Kidney (tissue), 13 donors: ENCODE measurements at regions not wholly inside any gene's neighbourhood (a gene's known extent, or its start where the extent isn't known, plus 50 kb on each side); places are given as distances from the start of the nearest gene placed in this dataset.

Experiments
- DNase-seq, 5 donors: peaks; one replicate each; pipeline ENCODE4 v3.0.0-alpha.2; 2013 to 2020
- FAIRE-seq: peaks from 2 replicates; lab custom pipeline; 2012; peaks lifted over from hg19 to GRCh38; lab: Jason Lieb, UNC
- H3K27ac ChIP-seq, 2 donors: one replicate each; pipeline ENCODE4 v1.7.0; 2013; ENCODE audit warnings: low read depth in 2 of 2, low read length in 2 of 2, inconsistent platforms in 1 of 2
- H3K27me3 ChIP-seq: one replicate; pipeline ENCODE4 v1.7.1; 2013; ENCODE audit warnings: low read length, inconsistent platforms; ENCODE audit not compliant: control insufficient read depth, insufficient read depth
- H3K36me3 ChIP-seq, 3 donors: one replicate each; pipeline versions ENCODE4 v1.7.0 to v1.7.1; 2013; ENCODE audit warnings: low read length in 3 of 3, control low read depth in 1 of 3, inconsistent platforms in 1 of 3; ENCODE audit not compliant: insufficient read depth in 3 of 3, control insufficient read depth in 2 of 3
- H3K4me1 ChIP-seq, 3 donors: one replicate each; pipeline versions ENCODE4 v1.7.0 to v1.7.1; 2013; ENCODE audit warnings: low read length in 3 of 3, inconsistent platforms in 1 of 3, low read depth in 1 of 3; ENCODE audit not compliant: control insufficient read depth in 2 of 3, insufficient read depth in 2 of 3
- H3K4me3 ChIP-seq, 3 donors: one replicate each; pipeline versions ENCODE4 v1.7.0 to v1.8.1; 2013; ENCODE audit warnings: low read length in 3 of 3, control low read depth in 1 of 3, inconsistent platforms in 1 of 3
- H3K9ac ChIP-seq, 3 donors: one replicate each; pipeline versions ENCODE4 v1.7.0 to v1.7.1; 2013; ENCODE audit warnings: low read length in 3 of 3, control low read depth in 1 of 3, inconsistent platforms in 1 of 3
- H3K9me3 ChIP-seq, 3 donors: one replicate each; pipeline versions ENCODE4 v1.7.0 to v1.7.1; 2013; ENCODE audit warnings: low read length in 3 of 3, control low read depth in 1 of 3, inconsistent platforms in 1 of 3; ENCODE audit not compliant: control insufficient read depth in 2 of 3, insufficient read depth in 1 of 3
- CTCF ChIP-seq: IDR thresholded peaks from 3 replicates; pipeline ENCODE4 v1.5.1; 2012; ENCODE audit warnings: mild to moderate bottlenecking, moderate library complexity, borderline replicate concordance; ENCODE audit not compliant: insufficient read depth; ENCODE audit errors: extremely low read depth
- intact Hi-C: fragments of 100-400 bp; cut with DNase I; formaldehyde crosslinking; loops from one replicate; pipeline ENCODE4 v1.11.1; 2022
- donor health status: control.
- donor health status: control.
- donor health status: control.
- donor health status: control.
- donor health status: control.
- donor health status: DM: yes; HTN: yes; CAD: no.
- donor health status: Normal renal cell carcinoma (clear cell type).

GRCh38 chr2:7927691-7928090 lies 754.2 kb upstream of the ID2 start:
- intact Hi-C loops, result no loop called here
- H3K9ac ChIP-seq, result no peak overlapping the region
- no peak for TF ChIP-seq CTCF
- no peak overlapping the region for H3K4me3 ChIP-seq
- DNase-seq (no peak), FAIRE-seq (no peak)
- peaks cover 0 to 4% (median 0%) of the 10 kb centered on the region in 3 donors for H3K9me3 ChIP-seq
- no peaks in the 10 kb centered on the region for H3K36me3 ChIP-seq
- no peaks in the 10 kb centered on the region for H3K27me3 ChIP-seq
- H3K27ac ChIP-seq, result no peak overlapping the region
- H3K4me1 ChIP-seq, result no peaks in the 10 kb centered on the region

GRCh38 chr2:7929281-7929680 lies 752.6 kb upstream of the ID2 start:
- FAIRE-seq, result no peak
- no peak overlapping the region for H3K4me3 ChIP-seq
- H3K36me3 ChIP-seq, result no peaks in the 10 kb centered on the region
- intact Hi-C loops, result no loop called here
- H3K9ac ChIP-seq, result no peak overlapping the region
- no peaks in the 10 kb centered on the region for H3K27me3 ChIP-seq
- H3K9me3 ChIP-seq, result no peaks in the 10 kb centered on the region
- TF ChIP-seq CTCF, result no peak
- H3K27ac ChIP-seq, result no peak overlapping the region
- no peaks in the 10 kb centered on the region for H3K4me1 ChIP-seq
- no peak for DNase-seq

GRCh38 chr2:7930800-7931635 lies 750.8 kb upstream of the ID2 start:
- Histone ChIP-seq H3K9ac (no peak overlapping the region), H3K36me3 (no peaks in the 10 kb centered on the region), H3K27me3 (no peaks in the 10 kb centered on the region), H3K27ac (no peak overlapping the region), H3K4me1 (no peaks in the 10 kb centered on the region), H3K4me3 (no peak overlapping the region), H3K9me3 (no peaks in the 10 kb centered on the region)
- FAIRE-seq (no peak), DNase-seq (peak in 3 of 5 donors; percentile 44 to 93 (median 71))
- TF ChIP-seq CTCF, result no peak
- intact Hi-C loops, result no loop called here

GRCh38 chr2:7931808-7932207 lies 750.0 kb upstream of the ID2 start:
- H3K27ac ChIP-seq, result no peak overlapping the region
- no peaks in the 10 kb centered on the region for H3K9me3 ChIP-seq
- no peak overlapping the region for H3K9ac ChIP-seq
- DNase-seq, result no peak
- no peak for TF ChIP-seq CTCF
- H3K36me3 ChIP-seq, result no peaks in the 10 kb centered on the region
- no peaks in the 10 kb centered on the region for H3K4me1 ChIP-seq
- intact Hi-C loops, result no loop called here
- H3K4me3 ChIP-seq, result no peak overlapping the region
- no peaks in the 10 kb centered on the region for H3K27me3 ChIP-seq
- no peak for FAIRE-seq
